ENCODE measurements at regions not wholly inside any gene's neighbourhood (a gene's known extent, or its start where the extent isn't known, plus 50 kb on each side); places are given as distances from the start of the nearest gene placed in this dataset.

- H3K79me2 ChIP-seq (ENCODE audit: control insufficient read depth, insufficient read depth, low read length): no peaks in the 10 kb centered on the region
- no peak overlapping the region for H3K4me3 ChIP-seq (replicated peaks in 1 of 3; ENCODE audit: insufficient read depth in 1 of 3, low read depth in 1 of 3, low read length in 3 of 3)
- H2AFZ ChIP-seq (ENCODE audit: low read depth, low read length): no peak overlapping the region
- H3K36me3 ChIP-seq (ENCODE audit: control insufficient read depth in 2 of 2, extremely low read depth in 1 of 2, insufficient read depth in 2 of 2, low read length in 2 of 2): no peaks in the 10 kb centered on the region
- dilution Hi-C loops (cut with MboI; ENCODE audit: extremely low pct_ligation_motif_present, low sequenced_read_pairs): no loop called here
- no peak overlapping the region for H3K4me2 ChIP-seq (ENCODE audit: insufficient read depth, low read length)
- CTCF ChIA-PET: no interaction called here
- FAIRE-seq (no peak), DNase-seq (ENCODE audit: low read depth, low spot score) (no peak)
- BruUV-seq (replicated peaks): no TSS peak
- POLR2A ChIA-PET: no interaction called here
- peaks cover 1 to 11% of the 10 kb centered on the region in 2 experiments for H3K27me3 ChIP-seq (ENCODE audit: control insufficient read depth in 2 of 2, insufficient read depth in 2 of 2, low read length in 2 of 2)
- H3K9me3 ChIP-seq (replicated peaks; ENCODE audit: control insufficient read depth, insufficient read depth, low read length): no peaks in the 10 kb centered on the region
- no peak overlapping the region for H3K27ac ChIP-seq (ENCODE audit: insufficient read depth, low read depth, low read length)
- intact Hi-C loops (cut with micrococcal nuclease): no loop called here
- H3K4me1 ChIP-seq (ENCODE audit: control insufficient read depth, extremely low read depth, insufficient read depth, low read length): no peaks in the 10 kb centered on the region
- no peak overlapping the region for H3K9ac ChIP-seq (replicated peaks; ENCODE audit: extremely low read depth, insufficient read depth, low read length)
- no peaks in the 10 kb centered on the region for H3K9me1 ChIP-seq (replicated peaks; ENCODE audit: control insufficient read depth, extremely low read depth, insufficient read depth, low read length)
- H4K20me1 ChIP-seq (replicated peaks; ENCODE audit: control insufficient read depth, extremely low read depth, insufficient read depth, low read length): no peaks in the 10 kb centered on the region
- TF ChIP-seq, protein P1, sequence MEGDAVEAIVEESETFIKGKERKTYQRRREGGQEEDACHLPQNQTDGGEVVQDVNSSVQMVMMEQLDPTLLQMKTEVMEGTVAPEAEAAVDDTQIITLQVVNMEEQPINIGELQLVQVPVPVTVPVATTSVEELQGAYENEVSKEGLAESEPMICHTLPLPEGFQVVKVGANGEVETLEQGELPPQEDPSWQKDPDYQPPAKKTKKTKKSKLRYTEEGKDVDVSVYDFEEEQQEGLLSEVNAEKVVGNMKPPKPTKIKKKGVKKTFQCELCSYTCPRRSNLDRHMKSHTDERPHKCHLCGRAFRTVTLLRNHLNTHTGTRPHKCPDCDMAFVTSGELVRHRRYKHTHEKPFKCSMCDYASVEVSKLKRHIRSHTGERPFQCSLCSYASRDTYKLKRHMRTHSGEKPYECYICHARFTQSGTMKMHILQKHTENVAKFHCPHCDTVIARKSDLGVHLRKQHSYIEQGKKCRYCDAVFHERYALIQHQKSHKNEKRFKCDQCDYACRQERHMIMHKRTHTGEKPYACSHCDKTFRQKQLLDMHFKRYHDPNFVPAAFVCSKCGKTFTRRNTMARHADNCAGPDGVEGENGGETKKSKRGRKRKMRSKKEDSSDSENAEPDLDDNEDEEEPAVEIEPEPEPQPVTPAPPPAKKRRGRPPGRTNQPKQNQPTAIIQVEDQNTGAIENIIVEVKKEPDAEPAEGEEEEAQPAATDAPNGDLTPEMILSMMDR (IDR thresholded peaks at IDR 0.05; ENCODE audit: extremely low read depth in 1 of 2, insufficient read depth in 1 of 2, low read depth in 1 of 2, low read length in 2 of 2): no peak
- no peak for TF ChIP-seq JUN (IDR thresholded peaks at IDR 0.05; ENCODE audit: borderline replicate concordance, insufficient read depth, insufficient read length, low read depth)
- TF ChIP-seq GATA2 (IDR thresholded peaks at IDR 0.05; ENCODE audit: insufficient read depth, insufficient read length, low read depth, low read length): no peak
- TF ChIP-seq, protein P2, sequence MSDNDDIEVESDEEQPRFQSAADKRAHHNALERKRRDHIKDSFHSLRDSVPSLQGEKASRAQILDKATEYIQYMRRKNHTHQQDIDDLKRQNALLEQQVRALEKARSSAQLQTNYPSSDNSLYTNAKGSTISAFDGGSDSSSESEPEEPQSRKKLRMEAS (IDR thresholded peaks at IDR 0.05; ENCODE audit: insufficient read depth, insufficient read length): no peak
These were observed 112.3 kb upstream of the TOP3B start for GRCh38 chr22:22094921-22095320.

DNA sequence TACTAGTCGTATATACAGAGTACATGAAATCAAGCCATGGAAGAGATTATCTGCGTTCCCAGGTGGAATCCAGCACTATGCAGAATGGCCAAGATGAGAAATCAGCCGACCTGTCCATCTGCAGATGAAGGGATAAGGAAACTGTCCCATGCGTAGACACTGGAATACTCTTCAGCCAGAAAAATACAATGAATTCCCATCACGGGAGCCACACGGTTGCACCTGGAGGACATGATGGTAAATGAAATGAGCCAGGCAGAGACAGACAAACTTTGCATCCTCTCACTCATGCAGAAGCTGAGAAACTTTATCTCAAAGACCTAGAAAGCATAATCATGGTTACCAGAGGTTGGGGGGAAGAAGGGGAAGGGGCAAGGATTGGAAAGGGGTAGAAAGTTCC, 111.9 kb upstream of the TOP3B start:
- no peaks in the 10 kb centered on the region for H3K9me1 ChIP-seq (replicated peaks; ENCODE audit: control insufficient read depth, extremely low read depth, insufficient read depth, low read length)
- TF ChIP-seq JUN (IDR thresholded peaks at IDR 0.05; ENCODE audit: borderline replicate concordance, insufficient read depth, insufficient read length, low read depth) (no peak), MYC (IDR thresholded peaks at IDR 0.05; ENCODE audit: low read depth, low read length) (no peak), POLR2AphosphoS5 (IDR thresholded peaks at IDR 0.05; ENCODE audit: insufficient read depth, low read depth, low read length) (no peak), FOS (IDR thresholded peaks at IDR 0.05; ENCODE audit: borderline replicate concordance, insufficient read depth, low read length) (no peak), EZH2 (IDR thresholded peaks at IDR 0.05; ENCODE audit: borderline replicate concordance, low read depth, low read length, severe bottlenecking) (no peak), POLR2A (IDR thresholded peaks at IDR 0.05; ENCODE audit: low read depth, low read length) (no peak), GATA2 (IDR thresholded peaks at IDR 0.05; ENCODE audit: insufficient read depth, insufficient read length, low read depth, low read length) (no peak)
- TF ChIP-seq, protein P2 (IDR thresholded peaks at IDR 0.05; ENCODE audit: insufficient read depth, insufficient read length): no peak
- TF ChIP-seq, protein P1 (IDR thresholded peaks at IDR 0.05; ENCODE audit: extremely low read depth in 1 of 2, insufficient read depth in 1 of 2, low read depth in 1 of 2, low read length in 2 of 2): no peak
- no peak overlapping the region for H2AFZ ChIP-seq (ENCODE audit: low read depth, low read length)
- no peaks in the 10 kb centered on the region for H3K9me3 ChIP-seq (replicated peaks; ENCODE audit: control insufficient read depth, insufficient read depth, low read length)
- no peak overlapping the region for H3K27ac ChIP-seq (ENCODE audit: insufficient read depth, low read depth, low read length)
- FAIRE-seq (no peak), DNase-seq (ENCODE audit: low read depth, low spot score) (no peak)
- H4K20me1 ChIP-seq (replicated peaks; ENCODE audit: control insufficient read depth, extremely low read depth, insufficient read depth, low read length): no peaks in the 10 kb centered on the region
- ChIA-PET POLR2A (no interaction called here), CTCF (no interaction called here)
- intact Hi-C loops (cut with micrococcal nuclease): no loop called here
- no peaks in the 10 kb centered on the region for H3K4me1 ChIP-seq (ENCODE audit: control insufficient read depth, extremely low read depth, insufficient read depth, low read length)
- no peak overlapping the region for H3K9ac ChIP-seq (replicated peaks; ENCODE audit: extremely low read depth, insufficient read depth, low read length)
- H3K4me3 ChIP-seq (replicated peaks in 1 of 3; ENCODE audit: insufficient read depth in 1 of 3, low read depth in 1 of 3, low read length in 3 of 3): no peak overlapping the region
- no peaks in the 10 kb centered on the region for H3K79me2 ChIP-seq (ENCODE audit: control insufficient read depth, insufficient read depth, low read length)
- dilution Hi-C loops (cut with MboI; ENCODE audit: extremely low pct_ligation_motif_present, low sequenced_read_pairs): no loop called here
- no peaks in the 10 kb centered on the region for H3K36me3 ChIP-seq (ENCODE audit: control insufficient read depth in 2 of 2, extremely low read depth in 1 of 2, insufficient read depth in 2 of 2, low read length in 2 of 2)
- BruUV-seq (replicated peaks): no TSS peak
- H3K4me2 ChIP-seq (ENCODE audit: insufficient read depth, low read length): no peak overlapping the region
- peaks cover 5 to 11% of the 10 kb centered on the region in 2 experiments for H3K27me3 ChIP-seq (ENCODE audit: control insufficient read depth in 2 of 2, insufficient read depth in 2 of 2, low read length in 2 of 2)

Measured in endothelial cell of umbilical vein (primary cell).